8988T (cell line): ENCODE measurements at regions not wholly inside any gene's neighbourhood (a gene's known extent, or its start where the extent isn't known, plus 50 kb on each side); places are given as distances from the start of the nearest gene placed in this dataset.

Experiments used
- DNase-seq: peaks from one replicate; pipeline ENCODE4 v3.0.0; 2011

DNA sequence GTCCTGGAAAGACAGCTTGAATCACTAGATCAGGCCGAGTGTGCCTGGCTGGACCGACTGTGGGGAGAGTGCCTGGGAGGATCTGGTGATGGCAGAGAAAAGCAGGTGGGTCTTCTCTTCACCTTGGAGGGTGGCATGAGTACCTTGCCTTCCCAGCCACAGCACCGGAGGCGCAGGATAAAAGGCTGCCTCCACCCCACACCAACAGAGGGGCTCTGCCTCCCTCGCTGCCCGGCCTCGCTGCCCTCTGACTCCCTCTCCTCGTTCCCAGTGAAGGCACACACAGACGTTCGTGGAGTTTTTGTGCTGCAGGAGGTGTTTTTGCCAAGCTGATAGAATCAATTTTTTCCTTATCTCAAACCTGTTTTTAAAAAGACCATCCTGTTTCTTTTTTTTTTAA, 71.4 kb upstream of the HAAO start:
- DNase-seq: no peak

DNA sequence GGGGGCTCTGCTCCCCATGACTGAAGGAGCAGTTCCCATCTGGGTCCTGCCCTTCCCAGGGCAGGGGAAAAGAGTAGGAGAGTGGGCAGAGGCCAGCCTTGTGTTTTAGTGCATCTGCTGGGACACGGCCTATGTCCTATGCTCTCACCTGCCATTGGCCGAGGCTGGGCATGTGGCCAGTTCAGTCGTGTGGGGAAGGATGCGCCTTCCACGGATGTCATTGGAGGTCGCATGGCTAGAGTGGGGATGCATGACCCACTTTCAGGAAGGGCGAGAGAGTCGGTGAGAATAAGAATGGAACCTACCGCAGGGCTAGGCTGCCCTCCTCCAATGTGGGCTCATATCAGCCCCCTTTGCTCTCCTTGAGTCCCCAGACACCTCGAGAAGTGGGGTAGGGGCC, 70.9 kb upstream of the HAAO start:
- DNase-seq: no peak

DNA sequence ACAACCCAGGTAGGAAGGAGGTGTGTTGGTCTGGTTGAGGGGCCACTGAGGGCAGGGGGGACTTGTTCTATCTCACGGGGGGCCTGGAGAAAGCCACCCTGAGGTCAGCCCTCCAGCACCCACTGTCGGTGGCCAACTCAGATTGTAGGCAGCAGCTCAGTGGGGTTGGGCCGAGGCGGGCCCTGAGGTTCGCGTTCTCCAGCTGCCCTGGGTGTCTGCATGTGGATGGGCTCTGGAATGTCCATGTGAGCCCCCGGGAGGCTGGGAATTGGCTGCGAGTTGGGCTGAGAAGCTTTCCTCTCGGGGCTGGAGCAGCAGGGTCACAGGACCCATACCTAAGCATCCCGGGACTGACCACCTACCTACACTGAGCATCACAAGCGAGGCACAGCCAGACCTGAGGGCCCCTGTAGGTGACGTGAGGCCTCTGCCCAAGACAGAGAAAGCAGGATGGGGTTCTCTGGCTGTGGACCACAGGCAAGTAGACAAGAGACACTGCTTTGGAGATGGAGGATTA, 70.3 kb upstream of the HAAO start:
- no peak for DNase-seq

DNA sequence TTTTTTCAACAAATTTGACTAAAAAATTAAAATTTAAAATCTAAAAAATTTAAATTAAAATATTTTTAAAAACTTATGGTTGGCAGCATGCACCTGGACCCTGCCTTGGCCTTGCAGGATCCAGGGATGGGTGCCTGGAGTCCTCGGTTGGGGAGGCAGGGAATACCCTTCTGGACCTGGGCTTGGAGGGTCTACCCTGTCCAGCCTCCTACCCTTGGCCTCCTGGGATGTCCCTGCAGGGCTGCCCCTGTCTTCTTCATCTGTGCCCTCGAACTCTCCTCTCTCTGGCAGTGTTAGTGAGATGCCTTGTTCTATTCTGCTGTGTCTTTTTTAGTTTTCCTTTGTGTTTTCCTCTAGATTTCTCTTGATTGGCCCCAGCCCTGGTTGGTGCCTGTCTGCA, 68.9 kb upstream of the HAAO start:
- DNase-seq: no peak

DNA sequence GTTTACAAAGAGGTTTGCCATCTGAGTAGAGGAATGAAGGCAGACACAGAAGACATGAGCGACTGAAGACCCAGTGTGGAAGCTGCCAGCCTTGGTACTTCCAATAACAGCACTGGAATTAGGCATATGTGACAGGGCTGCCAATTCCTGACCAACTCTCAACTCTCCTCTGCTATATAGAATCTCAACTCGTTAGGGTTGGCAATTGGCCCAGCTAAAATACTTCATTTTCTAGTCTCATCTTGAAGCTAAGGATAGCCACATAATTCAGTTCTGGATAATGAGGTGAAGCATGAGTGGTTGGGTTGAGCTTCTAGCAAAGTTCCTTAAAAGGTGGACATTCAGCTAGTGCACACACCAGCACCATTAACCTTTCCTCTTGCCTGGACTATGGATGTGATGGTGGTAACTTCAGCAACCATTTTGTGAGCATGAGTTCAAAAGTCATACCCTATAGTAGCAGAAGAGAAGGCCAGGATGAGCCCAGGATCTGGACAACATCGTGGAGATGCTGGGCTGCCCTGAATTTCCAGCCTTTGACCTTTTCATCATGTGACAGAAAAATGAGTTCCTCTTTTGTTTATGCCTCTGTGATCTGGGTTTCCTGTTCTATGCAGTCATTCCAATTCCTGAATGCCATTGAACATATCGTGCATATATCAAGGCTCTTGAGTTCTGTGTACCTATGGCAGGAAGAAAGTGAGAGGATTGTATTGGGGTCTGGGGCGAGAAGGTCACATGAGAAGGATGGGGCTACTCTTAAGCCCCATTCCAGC, 68.1 kb upstream of the HAAO start:
- DNase-seq: no peak

DNA sequence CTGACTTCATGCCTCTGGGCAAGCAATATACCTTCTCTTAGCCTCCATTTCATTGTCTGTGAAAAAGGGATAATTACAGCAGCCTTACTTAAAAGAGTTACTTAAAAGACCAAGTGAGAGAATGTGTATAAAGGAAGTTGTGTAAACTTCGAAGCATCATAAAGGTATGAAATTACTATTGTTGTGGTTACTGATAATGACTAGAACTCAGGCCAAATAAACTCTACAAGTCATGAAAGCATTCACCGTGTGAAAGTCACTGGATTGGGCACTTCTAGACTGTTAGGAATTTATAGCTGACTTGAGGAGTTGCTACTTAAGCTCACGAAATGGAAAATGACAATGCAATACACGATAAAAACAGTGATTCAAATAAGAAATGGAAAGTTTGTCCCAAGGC, 67.4 kb upstream of the HAAO start:
- no peak for DNase-seq

DNA sequence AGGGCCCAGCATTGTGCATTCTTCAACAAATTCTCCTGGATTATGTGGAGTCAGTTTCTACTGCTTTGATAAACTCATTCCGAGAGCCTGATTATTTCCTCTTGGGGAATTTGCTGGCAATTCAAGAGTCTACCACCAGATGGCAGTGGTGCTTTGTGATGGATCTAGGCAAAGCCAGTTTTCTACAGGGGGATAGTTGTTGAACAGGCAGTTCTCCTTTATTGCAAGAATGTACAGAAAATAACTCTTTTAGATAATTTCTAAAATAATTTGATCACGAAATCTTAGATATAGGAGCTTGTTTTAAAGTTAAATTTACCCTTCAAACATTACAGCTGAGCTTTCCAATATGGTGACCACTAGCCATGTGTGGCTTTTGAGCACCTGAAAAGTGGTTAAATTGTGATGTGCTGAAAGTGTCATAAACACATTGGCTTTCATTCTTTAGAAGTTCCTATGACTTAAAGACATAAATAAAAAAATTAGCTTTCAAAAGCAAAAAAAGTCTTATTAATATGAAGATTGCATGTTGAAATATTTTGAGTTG, 66.7 kb upstream of the HAAO start:
- peak; percentile 43 for DNase-seq

DNA sequence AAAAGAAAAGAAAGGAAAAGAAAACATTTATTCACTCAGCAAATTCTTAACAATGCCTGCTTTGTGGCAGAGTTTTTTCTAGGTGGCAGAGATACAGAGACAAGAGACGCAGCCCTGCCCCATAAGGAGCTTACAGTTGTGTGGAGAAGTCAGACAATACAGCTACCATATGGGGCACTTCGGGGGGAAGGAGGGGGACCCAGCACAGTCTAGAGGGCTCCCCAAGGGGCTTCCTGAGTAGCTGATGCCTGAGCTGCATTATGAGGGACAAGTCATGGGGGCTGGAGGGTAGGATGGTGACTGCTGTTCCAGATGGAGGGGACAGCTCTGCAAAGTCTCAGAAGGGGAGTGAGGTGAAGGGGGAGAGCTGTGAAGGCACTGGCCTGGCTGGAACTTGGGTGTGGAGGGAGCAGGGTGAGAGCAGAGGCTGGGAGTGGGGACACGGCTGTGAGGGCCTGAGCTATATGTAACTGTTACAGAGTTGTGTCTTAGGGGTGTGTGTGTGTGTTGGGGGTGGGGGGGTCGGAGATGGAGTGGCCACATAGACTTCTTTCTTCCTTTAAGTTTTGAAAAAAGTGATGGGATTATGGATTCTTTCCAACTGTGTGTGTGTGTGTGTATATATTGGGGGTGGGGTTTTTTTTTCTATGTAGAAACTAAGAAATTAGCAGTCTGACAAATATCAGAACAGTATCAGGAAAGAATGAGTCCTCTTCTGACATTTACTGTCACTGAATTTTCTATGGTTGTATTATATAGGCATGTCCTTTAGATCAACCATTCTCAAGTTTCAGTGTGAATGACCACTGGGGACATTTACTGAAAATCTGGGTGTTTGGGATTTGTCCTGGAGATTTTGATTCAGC, 66.0 kb upstream of the HAAO start:
- no peak for DNase-seq

DNA sequence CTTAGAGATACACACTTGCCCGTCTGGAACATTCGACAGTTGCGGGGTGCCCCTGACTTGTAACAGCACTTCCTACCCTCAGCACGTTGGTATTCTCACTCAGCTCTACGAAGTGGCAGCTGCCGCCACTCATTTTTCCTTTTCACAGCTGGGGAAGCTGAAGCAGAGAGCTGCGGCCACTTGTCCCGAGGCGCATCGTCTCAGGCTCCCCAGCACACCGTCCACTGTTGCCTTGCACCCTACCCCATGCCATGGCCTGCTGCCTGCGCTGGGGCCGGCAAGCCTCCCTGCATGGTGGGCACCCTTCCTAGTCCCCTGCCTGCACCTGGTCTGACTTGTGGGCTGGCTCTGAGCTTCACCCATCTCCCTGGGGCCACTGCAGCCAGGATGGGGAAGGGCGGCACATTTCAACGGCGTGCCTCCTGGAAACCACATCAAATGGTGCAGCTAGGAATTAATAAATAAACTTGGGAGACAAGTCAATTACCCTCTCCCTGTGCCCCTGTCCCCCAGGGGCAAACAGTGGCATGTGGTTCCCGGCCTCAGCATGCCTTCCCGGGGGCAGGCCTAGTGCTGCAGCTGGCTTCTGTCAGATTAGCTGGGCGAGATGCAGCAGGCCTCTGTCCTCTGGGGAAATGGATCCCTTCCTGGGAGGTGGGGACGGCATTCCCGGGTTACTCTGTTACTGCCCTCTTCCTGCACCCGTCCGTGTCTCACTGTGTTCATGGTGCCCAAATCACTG, 64.7 kb upstream of the HAAO start:
- DNase-seq: no peak

DNA sequence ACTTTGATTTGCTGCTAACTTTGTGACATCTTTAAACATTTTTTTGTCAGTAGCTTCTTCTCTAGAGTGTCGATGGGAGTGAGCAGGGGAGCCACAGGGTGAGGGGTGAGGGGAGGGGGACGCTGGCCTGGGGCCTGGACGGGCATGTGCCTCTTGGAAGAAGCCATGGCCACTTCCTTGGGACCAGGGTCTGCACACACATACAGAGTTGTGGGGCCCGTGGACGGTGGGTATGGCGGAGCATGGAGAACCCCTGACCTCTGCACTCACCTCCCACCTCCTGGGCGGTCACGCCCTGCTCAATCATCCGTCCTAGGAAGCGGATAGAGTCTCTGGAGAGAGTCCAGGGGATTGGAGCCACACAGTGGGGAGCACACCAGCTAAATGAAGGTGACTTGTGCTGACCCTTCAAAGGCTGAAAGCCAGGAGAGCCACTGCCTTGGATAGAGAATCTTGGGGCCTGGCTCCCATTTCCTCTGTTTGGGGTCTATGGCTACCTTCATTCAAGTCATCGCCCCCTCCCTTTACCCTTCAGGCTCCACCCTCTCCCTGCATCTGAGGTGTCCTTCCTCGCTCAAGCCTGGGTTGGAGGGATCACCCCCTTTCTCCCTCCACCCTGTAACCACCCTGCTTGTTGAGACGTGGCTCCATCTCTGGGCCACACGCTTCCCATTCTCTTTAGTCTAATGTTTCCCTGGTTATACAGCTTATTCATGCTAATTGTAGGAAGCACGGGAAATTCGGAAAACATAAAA, 63.9 kb upstream of the HAAO start:
- DNase-seq: no peak

DNA sequence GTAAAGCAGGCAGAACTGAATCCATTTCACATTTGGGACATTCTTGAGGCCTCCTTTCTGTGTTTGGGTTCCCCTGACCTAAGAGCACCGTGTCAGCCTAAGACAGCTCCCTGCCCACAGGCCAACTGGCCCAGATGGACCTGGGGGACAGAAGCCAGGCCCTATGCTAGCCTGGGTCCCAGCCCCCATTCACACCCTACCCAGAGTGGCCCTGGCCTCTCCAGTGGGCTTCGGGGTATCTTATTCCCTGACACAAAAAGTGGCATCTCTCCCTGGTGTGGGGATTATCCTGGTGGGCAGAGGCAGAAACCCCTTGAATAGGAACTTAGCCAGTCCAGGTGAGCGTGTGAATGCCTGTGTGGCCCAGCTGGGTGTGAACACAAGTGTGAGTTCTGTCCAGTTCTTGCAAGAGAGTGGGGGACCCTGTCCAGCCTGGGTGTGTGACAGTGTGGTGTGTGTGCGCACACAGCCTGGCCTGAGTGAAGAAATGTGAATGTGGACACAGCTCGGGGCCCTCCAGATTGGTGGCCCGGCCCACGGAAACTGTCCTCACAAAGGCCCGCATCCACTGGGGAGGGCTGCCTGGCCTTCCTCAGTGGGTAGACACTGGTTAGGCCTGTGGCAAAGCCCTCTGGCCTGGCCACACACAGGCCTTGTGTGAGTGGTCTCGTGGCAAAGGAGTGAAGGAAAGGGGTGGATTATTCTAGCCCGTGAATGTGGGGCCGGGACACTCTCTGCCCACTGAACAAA, 63.0 kb upstream of the HAAO start:
- no peak for DNase-seq

DNA sequence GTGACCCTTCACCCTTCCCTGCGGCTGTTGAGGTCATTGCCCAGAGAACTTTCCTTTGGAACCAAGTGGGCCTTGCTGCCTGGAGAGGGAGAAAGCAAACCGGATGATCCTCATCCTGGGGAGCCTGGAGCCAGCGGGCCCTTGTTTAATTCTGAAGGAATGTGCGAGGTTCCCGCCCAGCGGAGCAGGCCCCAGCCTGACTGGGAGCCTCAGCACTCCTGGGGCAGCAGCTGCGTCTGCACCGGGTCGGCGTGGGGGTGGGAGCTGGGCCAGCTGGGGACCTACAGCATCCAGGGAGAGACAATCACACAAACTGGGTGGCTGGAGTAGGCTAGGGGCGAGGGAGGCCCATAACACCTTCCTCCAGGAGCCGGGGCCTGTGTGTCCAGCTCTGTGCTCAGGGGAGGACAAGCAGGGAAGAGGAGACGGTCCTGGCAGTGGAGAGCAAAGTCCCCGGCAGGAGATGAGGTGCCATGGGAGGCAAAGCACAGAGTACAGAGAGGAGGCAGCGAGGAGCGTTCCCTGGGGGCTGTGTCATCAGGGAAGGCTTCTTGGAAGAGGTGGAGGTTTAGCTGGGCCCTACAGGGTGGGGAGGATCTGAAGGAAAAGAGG, 61.9 kb upstream of the HAAO start:
- DNase-seq: no peak

DNA sequence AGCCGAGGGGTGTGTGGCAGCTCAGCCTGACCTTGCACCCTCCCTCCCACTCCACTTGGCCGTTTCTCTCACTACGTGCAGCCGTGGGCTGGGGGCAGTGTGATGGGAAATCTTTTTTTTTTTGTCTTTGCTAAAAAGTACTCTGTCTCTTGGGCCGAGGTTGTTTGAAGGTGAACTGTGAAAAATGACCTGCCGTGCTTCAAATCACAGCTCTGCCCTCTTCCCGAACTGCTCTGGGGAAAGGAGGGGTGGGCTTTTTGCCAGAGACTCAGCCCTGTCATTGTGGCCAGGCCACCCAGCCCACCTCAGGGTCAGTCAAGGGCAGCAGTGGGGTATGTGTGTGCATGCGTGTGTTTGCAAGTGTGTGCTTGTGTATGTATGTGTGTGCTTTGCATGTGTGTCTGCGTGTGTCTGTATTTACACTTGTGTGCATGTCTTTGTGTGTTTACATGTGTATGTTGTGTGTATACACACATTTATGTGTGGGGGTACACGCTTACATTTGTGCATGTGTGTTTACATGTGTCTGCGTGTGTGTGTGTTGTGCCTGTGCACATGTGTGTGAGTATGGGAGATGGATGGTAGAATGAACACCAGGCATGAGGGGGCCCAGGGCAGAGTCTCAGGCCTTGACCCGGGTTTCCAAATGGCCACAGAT, 61.3 kb upstream of the HAAO start:
- no peak for DNase-seq

DNA sequence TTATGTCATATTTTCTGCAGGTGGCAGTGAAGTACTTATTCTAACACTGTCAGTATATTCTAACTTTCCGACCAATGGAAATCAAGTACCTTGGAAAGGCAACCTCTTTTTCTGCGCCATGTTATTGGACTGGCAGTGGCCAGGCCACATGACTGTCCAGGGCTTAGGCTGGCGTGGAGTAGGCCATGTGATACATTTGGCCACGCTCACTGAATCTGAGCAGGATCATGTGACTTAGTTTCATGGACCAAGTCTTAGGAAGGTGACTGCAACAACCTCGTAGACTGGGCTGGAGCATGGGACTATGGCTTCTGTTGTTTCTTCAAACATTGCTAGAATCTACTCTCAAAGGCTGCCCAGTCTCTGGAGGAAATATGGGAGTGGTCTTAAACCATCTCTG, 60.4 kb upstream of the HAAO start:
- DNase-seq: no peak

DNA sequence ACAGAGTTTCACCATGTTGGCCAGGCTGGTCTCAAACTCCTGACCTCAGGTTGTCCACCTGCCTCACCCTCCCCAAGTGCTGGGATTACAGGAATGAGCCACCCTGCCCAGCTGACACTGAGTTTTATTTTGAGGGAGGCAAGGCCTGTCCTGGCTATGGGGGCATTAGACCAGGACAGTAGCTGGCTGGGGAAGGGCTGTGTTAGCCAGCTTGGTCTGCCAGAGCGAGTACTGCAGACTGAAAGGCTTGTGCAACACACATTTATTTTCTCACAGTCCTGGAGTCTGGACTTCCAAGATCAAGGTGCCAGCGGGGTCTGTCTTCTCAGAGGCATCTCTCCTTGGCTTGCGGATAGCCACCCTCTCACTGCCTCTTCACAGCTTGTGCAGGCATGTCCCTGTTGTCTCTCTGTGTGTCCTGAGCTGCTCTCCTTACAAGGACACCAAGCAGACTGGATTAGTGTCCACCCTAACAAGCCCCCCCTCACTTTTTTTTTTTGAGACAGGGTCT, 59.4 kb upstream of the HAAO start:
- no peak for DNase-seq

DNA sequence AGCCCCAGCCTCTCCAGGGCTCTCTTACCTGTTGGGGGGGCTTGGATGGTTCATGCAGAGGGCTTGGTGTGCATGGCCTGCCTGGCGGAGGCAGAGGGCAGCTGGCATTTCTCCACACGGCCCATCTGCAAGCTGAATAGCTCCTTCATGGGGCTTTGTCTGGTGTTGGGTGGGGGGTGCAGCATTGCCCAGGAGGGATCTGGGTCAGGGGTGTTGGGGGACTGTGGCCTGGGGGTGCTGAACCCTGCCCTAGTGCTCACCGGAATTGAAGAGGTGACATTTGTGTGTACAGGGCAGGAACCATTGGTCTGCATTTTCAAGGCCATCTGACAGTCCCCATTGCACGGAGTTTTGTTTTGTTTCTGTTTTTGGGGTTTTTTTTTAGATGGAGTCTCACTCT, 58.8 kb upstream of the HAAO start:
- DNase-seq: no peak

DNA sequence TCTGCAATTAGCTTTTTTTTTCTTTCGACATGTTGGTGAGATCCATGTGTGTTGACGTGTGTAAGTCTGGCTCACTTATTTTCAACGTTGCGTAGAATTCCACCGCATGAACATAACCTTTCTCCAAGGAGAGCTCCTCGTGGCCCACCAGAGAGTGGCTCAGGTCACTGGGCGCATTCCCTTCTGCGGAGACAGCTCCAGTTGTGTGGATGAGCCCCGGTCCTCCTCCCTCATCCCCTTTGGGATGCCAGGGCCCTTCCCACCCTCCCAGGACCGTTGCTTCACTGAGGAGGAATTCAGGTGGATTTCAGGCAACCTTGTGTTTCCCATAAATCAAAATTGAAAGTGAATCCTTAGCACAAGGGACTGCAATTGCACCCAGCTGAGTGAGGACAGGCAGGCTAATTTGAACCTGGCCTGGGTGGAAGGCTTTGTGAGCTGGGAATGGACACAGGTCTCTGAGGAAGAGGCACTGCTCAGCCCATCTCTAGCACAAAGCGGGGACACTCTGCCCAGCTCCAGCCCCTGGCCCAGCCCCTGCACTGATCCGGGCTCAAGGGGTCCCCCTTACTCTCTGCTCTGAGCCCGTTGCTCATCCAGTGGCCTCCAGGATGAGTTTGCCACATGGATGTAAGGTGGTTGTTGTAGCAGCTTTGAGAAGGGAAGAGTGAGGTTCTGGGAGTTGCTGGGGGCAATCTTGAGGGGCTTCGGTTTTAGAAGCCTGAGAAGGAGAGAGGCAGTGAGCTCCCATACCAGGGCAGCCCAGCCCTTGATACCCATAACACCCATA, 57.8 kb upstream of the HAAO start:
- DNase-seq: no peak

DNA sequence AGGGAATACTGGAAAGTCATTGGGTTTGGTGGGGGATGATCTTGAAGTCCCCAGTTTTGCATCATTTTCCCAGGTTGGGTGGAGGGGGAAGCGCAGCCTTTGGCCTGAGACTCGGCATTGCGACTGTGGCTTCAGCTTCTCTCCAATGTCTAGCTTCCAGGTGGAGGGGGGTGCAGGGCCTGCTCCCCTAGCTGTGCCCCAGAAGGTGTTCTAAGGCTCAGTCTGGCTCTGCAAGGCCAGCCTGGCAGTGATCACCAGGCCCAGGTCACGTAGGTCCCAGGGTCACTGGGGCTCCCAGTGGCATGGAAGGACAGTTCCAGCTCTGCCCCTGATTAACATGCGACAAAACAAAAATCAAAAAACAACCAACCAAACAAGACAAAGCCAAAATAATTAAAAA, 56.9 kb upstream of the HAAO start:
- DNase-seq: no peak

DNA sequence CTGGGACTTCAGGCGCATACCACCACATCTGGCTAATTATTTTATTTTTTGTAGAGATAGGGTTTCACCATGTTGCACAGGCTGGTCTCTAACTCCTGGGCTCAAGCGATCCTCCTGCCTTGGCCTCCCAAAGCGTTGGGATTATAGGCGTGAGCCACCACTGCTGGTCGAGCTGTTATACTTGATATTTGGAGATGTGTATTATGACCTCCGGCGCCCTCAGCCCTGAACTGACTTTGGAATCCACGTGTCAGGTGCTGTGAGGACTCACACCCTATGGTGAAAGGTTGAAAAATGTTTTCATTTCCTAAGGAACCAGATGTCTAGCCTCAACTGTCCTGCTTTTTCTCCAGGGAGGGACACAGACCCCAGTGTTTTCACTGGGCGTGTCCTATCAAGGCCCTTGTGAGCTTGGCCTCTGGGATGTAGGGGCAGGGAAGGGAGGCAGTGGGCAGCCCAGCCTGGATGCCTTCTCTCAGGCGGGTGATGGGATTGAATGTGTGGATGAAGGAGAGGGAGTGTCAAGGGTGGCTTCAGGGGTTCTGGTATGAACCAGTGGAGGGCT, 56.4 kb upstream of the HAAO start:
- DNase-seq: no peak
